Lower lobe of right lung (tissue), 2 donors: ENCODE measurements at regions not wholly inside any gene's neighbourhood (a gene's known extent, or its start where the extent isn't known, plus 50 kb on each side); places are given as distances from the start of the nearest gene placed in this dataset.
"Not testable (repeated sequence)": the region's sequence is repeated elsewhere in the genome, so short reads cannot be mapped to it uniquely, and the experiment has no call there.

Experiments used
- ATAC-seq, 2 donors: fragments of 200-7000 bp; cut with Tn5 transposase; one replicate each; pipeline ENCODE4 v1.9.1; 2020 to 2022; ENCODE audit warnings: mild to moderate bottlenecking in 2 of 2, moderate library complexity in 2 of 2
- DNase-seq: peaks from one replicate; pipeline ENCODE4 v3.0.0-alpha.2; 2020
- H3K27ac ChIP-seq: fragments of 200-600 bp; one replicate; pipeline ENCODE4 v1.8.0; 2022
- H3K27me3 ChIP-seq: fragments of 200-600 bp; one replicate; pipeline ENCODE4 v1.8.0; 2022; ENCODE audit warnings: low read depth
- H3K36me3 ChIP-seq: fragments of 200-600 bp; one replicate; pipeline ENCODE4 v1.8.0; 2022; ENCODE audit warnings: mild to moderate bottlenecking
- H3K4me1 ChIP-seq: fragments of 200-600 bp; one replicate; pipeline ENCODE4 v1.8.0; 2022
- H3K4me3 ChIP-seq: fragments of 200-600 bp; one replicate; pipeline ENCODE4 v1.8.0; 2022; ENCODE audit warnings: mild to moderate bottlenecking
- H3K9me3 ChIP-seq: fragments of 200-600 bp; one replicate; pipeline ENCODE4 v1.8.0; 2022
- intact Hi-C: fragments of 100-400 bp; cut with DNase I; formaldehyde crosslinking; loops from one replicate; pipeline ENCODE4 v1.11.0; 2022
- TF ChIP-seq, protein P1 (sequence below): fragments of 200-600 bp; IDR thresholded peaks from one replicate; pipeline ENCODE4 v1.8.0; 2022; ENCODE audit warnings: antibody characterized with exemption, mild to moderate bottlenecking
- donor health status: DM: no; HTN: yes; CAD: no; lungs with severe emphysema.

DNA sequence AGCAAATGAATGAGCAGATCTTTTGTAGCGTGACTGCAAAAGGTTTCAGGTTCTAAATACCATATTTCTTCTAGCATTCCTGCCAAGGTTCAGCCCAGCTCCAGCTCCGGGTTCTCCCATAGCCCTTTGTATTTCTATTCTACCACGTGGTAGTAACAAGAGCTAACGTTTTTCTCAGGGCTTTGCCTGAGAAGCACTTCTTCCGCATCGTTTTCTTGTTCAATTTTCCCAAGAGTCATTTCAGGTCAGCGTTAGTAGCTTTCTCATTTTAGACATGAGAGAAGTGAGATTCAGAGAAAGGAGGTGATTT, 120.1 kb upstream of the MYCN start:
- Histone ChIP-seq H3K27me3 (peaks cover 3% of the 10 kb centered on the region), H3K36me3 (no peaks in the 10 kb centered on the region), H3K27ac (no peak overlapping the region), H3K9me3 (no peaks in the 10 kb centered on the region), H3K4me1 (no peaks in the 10 kb centered on the region), H3K4me3 (no peak overlapping the region)
- DNase-seq (no peak), ATAC-seq (no peak)
- TF ChIP-seq, protein P1, sequence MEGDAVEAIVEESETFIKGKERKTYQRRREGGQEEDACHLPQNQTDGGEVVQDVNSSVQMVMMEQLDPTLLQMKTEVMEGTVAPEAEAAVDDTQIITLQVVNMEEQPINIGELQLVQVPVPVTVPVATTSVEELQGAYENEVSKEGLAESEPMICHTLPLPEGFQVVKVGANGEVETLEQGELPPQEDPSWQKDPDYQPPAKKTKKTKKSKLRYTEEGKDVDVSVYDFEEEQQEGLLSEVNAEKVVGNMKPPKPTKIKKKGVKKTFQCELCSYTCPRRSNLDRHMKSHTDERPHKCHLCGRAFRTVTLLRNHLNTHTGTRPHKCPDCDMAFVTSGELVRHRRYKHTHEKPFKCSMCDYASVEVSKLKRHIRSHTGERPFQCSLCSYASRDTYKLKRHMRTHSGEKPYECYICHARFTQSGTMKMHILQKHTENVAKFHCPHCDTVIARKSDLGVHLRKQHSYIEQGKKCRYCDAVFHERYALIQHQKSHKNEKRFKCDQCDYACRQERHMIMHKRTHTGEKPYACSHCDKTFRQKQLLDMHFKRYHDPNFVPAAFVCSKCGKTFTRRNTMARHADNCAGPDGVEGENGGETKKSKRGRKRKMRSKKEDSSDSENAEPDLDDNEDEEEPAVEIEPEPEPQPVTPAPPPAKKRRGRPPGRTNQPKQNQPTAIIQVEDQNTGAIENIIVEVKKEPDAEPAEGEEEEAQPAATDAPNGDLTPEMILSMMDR = no peak
- intact Hi-C loops = no loop called here

DNA sequence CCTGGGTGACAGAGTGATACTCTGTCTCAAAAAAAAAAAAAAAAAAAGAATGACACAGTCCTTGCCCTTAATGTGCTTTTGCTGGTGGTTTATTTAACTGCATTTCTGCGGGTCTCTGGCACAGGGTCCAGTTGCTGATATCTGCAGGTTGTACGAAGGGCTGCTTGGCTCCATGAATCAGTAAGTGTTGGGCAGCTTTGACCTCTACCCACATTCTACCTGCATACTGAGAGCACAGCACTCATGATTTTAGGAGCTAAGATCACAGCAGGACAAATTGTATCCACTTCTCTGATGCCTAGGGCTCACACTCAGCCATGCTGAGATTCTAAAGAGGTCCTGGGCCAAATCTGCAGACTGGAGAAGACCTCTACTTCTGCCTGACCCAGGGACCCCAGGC, 119.4 kb upstream of the MYCN start:
- ATAC-seq (no peak), DNase-seq (no peak)
- no peaks in the 10 kb centered on the region for H3K36me3 ChIP-seq
- H3K4me1 ChIP-seq = no peaks in the 10 kb centered on the region
- TF ChIP-seq, protein P1 = no peak
- H3K27me3 ChIP-seq = peaks cover 3% of the 10 kb centered on the region
- intact Hi-C loops = no loop called here
- H3K4me3 ChIP-seq = no peak overlapping the region
- H3K27ac ChIP-seq = no peak overlapping the region
- H3K9me3 ChIP-seq = no peaks in the 10 kb centered on the region

DNA sequence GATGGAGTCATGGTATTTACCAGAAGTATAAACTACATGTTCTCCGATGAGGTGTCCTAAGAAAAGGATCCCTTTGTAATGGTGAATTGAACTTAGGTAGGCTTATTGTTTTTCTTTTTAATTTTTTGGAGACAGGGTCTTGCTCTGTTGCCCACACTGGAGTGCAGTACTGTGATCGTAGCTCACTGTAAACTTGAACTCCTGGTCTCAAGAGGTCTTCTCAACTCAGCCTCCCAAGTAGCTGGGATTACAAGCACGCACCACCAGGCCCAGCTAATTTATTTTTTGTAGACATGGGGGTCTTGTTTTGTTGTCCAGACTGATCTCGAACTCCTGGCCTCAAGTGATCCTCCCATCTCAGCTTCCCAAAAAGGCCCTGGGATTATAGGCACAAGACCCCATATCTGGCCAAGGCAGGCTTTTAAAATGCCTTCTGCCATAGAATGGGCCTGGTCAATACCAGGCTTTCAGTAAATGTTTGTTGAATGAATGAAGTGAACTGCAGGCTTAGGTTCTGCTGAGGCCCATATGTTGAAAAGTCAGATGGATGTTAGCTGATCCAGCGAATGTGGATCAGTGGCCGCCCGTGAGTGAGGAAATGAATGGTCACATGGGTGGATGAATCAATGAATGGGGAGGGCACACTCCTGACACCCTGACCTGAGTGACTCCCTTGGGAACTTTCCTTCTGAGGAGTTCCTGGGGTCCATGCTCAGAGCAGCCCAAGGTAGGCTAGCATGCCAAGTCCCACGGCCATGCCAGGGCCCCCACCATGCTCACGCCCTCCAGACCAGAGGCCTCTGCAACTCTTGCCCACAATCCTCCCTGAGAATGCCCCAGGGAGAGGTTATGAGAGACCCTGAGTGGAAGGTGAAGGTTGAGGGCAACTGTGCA, 118.0 kb upstream of the MYCN start:
- intact Hi-C loops = no loop called here
- Histone ChIP-seq H3K4me1 (no peaks in the 10 kb centered on the region), H3K27me3 (peaks cover 3% of the 10 kb centered on the region), H3K36me3 (no peaks in the 10 kb centered on the region), H3K27ac (no peak overlapping the region), H3K4me3 (no peak overlapping the region), H3K9me3 (no peaks in the 10 kb centered on the region)
- TF ChIP-seq, protein P1 = no peak
- no peak for ATAC-seq
- no peak for DNase-seq

DNA sequence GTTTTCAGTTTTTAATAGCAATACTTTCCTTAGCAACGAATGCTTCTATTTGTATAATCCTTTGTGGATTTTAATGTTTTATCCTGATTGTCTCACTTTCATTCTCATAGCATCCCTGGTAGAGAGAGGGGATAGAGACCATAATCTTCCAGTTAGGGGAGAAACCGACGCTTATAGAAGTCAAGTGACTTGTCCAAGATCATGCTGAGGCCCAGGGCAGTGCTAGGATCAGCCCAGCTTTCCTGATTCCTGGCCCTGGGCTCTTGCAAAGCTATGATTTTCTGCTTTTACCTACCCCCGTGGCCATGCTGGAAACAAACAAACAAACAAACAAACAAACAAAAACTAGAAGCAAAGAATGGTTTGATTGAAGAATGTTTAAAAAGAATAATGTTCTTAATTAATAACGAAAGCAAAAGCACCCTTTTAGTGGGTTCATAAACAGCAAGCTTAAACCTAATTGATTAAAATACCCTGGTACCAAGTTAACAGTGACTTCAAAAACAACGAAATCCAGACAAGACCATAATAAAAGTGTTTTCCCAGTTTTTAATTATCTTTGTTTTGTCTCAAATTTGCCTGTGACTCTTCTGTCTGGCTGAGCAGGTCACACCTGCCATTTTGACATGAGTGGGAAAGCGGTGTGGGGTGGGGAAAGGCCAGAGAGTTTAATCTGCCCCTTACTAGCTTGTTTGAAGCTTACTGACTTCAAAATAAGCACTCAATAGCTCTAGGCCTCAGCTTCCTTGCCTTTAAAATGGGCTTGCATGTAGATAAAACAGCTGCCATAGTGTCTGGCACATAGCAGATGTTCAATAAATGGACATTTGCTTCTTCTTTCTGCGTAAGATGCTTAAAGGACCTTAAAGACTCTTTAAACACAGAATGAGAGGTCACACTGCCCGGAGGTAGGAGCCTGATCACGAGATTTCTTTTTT, 116.6 kb upstream of the MYCN start:
- peaks cover 3% of the 10 kb centered on the region for H3K27me3 ChIP-seq
- no peaks in the 10 kb centered on the region for H3K36me3 ChIP-seq
- no peaks in the 10 kb centered on the region for H3K9me3 ChIP-seq
- intact Hi-C loops = no loop called here
- H3K4me3 ChIP-seq = no peak overlapping the region
- no peak overlapping the region for H3K27ac ChIP-seq
- ATAC-seq (no peak), DNase-seq (no peak)
- H3K4me1 ChIP-seq = no peaks in the 10 kb centered on the region
- TF ChIP-seq, protein P1 = no peak

DNA sequence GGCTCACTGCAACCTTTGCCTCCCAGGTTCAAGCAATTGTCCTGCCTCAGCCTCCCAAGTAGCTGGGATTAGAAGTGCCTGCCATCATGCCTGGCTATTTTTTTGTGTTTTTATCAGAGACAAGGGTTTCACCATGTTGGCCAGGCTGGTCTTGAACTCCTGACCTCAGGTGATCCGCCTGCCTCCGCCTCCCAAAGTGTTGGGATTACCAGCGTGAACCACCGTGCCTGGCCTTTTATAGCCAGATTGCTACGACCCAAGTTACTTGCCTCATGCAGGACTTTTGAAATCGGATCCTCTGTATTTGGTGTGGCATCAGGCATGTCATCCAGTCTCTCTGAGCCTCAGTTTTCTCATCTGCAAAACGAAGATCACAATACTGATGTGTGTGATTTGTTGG, 115.9 kb upstream of the MYCN start:
- H3K4me1 ChIP-seq, DNase-seq, ATAC-seq, H3K27ac ChIP-seq, H3K27me3 ChIP-seq, intact Hi-C loops, H3K4me3 ChIP-seq, H3K9me3 ChIP-seq, H3K36me3 ChIP-seq: not testable (repeated sequence)
